PC-9 (cell line): ENCODE measurements at regions not wholly inside any gene's neighbourhood (a gene's known extent, or its start where the extent isn't known, plus 50 kb on each side); places are given as distances from the start of the nearest gene placed in this dataset.

ENCODE experiments used
- BruUV-seq: library from RNA; stranded (reverse); fragments of 400-500 nt; replicated peaks from 2 replicates; lab custom pipeline; 2021; lab: Mats Ljungman, UMichigan
- CTCF ChIA-PET: fragments of 300-600 bp; sonication (Branson Sonifier 250); formaldehyde crosslinking; loops from one replicate; lab custom pipeline; 2022; ENCODE audit warnings: antibody characterized with exemption; lab: Charles Lee
- POLR2A ChIA-PET: fragments of 300-600 bp; sonication (Branson Sonifier 250); formaldehyde crosslinking; loops from one replicate; lab custom pipeline; 2022; ENCODE audit warnings: antibody characterized with exemption; ENCODE audit not compliant: unreplicated experiment; lab: Charles Lee
- DNase-seq, 2 experiments: peaks; one replicate each; pipeline versions ENCODE4 v3.0.0 to v3.0.0-alpha.2; 2015 to 2022; ENCODE audit warnings: mixed read lengths in 1 of 2
- H2AFZ ChIP-seq: fragments of 200-600 bp; sonication (generic); 2 replicates; pipeline ENCODE4 v1.8.1; 2017; ENCODE audit warnings: antibody characterized with exemption
- H3F3A ChIP-seq: fragments of 200-600 bp; sonication (generic); 2 replicates; pipeline ENCODE4 v1.8.1; 2017; ENCODE audit warnings: antibody characterized with exemption, mild to moderate bottlenecking, low read depth; ENCODE audit not compliant: insufficient read depth
- H3K27ac ChIP-seq: fragments of 200-600 bp; sonication (generic); 2 replicates; pipeline ENCODE4 v1.6.1; 2016; ENCODE audit warnings: mixed run types
- H3K27me3 ChIP-seq: fragments of 200-600 bp; sonication (generic); 2 replicates; pipeline ENCODE4 v1.6.1; 2016; ENCODE audit warnings: low read depth, mixed run types; ENCODE audit not compliant: insufficient read depth
- H3K36me3 ChIP-seq: fragments of 200-600 bp; sonication (generic); 2 replicates; pipeline ENCODE4 v1.6.1; 2016; ENCODE audit warnings: low read depth, mixed run types
- H3K4me1 ChIP-seq: fragments of 200-600 bp; sonication (generic); replicated peaks from 2 replicates; pipeline ENCODE4 v1.6.1; 2016; ENCODE audit warnings: mixed run types; ENCODE audit not compliant: insufficient read depth
- H3K4me2 ChIP-seq: fragments of 200-600 bp; sonication (generic); 2 replicates; pipeline ENCODE4 v1.6.1; 2017; ENCODE audit warnings: mixed run types
- H3K4me3 ChIP-seq: fragments of 200-600 bp; sonication (generic); 2 replicates; pipeline ENCODE4 v1.6.1; 2016; ENCODE audit warnings: mixed run types
- H3K79me2 ChIP-seq: fragments of 200-600 bp; sonication (generic); 2 replicates; pipeline ENCODE4 v1.6.1; 2017; ENCODE audit warnings: low read depth, mixed run types
- H3K9me2 ChIP-seq: fragments of 200-600 bp; sonication (generic); 2 replicates; pipeline ENCODE4 v1.8.1; 2017; ENCODE audit warnings: mild to moderate bottlenecking; ENCODE audit not compliant: insufficient read depth
- H3K9me3 ChIP-seq: fragments of 200-600 bp; sonication (generic); 2 replicates; pipeline ENCODE4 v1.8.1; 2016; ENCODE audit warnings: low read depth; ENCODE audit not compliant: insufficient read depth
- H4K20me1 ChIP-seq: fragments of 200-600 bp; sonication (generic); 2 replicates; pipeline ENCODE4 v1.8.1; 2017; ENCODE audit not compliant: insufficient read depth
- EZH2 ChIP-seq: fragments of 200-600 bp; sonication (generic); IDR thresholded peaks from 2 replicates; pipeline ENCODE4 v1.8.0; 2017; ENCODE audit warnings: antibody characterized with exemption, low read depth
- intact Hi-C: fragments of 100-400 bp; cut with micrococcal nuclease; formaldehyde crosslinking; loops from one replicate; pipeline ENCODE4 v1.10.0; 2022; ENCODE audit not compliant: unreplicated experiment
- TF ChIP-seq, protein P1 (sequence below): fragments of 200-600 bp; sonication (generic); conservative IDR thresholded peaks from 2 replicates; pipeline ENCODE4 v1.6.1; 2017; ENCODE audit warnings: mixed run types, antibody characterized with exemption, mild to moderate bottlenecking, moderate library complexity

- Histone ChIP-seq H3K9me2 (no peaks in the 10 kb centered on the region), H3K4me3 (no peak overlapping the region), H2AFZ (no peak overlapping the region), H3F3A (no peaks in the 10 kb centered on the region), H3K27me3 (no peaks in the 10 kb centered on the region), H3K27ac (no peak overlapping the region), H3K9me3 (no peaks in the 10 kb centered on the region), H3K4me1 (0 out of 2 replicates have a peak, but pooled peaks cover 8% of the 10 kb centered on the region), H3K4me2 (no peak overlapping the region), H3K36me3 (no peaks in the 10 kb centered on the region), H4K20me1 (no peaks in the 10 kb centered on the region), H3K79me2 (no peaks in the 10 kb centered on the region)
- TF ChIP-seq, protein P1, sequence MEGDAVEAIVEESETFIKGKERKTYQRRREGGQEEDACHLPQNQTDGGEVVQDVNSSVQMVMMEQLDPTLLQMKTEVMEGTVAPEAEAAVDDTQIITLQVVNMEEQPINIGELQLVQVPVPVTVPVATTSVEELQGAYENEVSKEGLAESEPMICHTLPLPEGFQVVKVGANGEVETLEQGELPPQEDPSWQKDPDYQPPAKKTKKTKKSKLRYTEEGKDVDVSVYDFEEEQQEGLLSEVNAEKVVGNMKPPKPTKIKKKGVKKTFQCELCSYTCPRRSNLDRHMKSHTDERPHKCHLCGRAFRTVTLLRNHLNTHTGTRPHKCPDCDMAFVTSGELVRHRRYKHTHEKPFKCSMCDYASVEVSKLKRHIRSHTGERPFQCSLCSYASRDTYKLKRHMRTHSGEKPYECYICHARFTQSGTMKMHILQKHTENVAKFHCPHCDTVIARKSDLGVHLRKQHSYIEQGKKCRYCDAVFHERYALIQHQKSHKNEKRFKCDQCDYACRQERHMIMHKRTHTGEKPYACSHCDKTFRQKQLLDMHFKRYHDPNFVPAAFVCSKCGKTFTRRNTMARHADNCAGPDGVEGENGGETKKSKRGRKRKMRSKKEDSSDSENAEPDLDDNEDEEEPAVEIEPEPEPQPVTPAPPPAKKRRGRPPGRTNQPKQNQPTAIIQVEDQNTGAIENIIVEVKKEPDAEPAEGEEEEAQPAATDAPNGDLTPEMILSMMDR, result no peak
- BruUV-seq, result no TSS peak
- DNase-seq, result peak; percentile 33 to 55
- ChIA-PET POLR2A (no interaction called here), CTCF (no interaction called here)
- intact Hi-C loops, result no loop called here
Observed at GRCh38 chr4:138859254-138859653, 156.3 kb upstream of the NOCT start.

DNA sequence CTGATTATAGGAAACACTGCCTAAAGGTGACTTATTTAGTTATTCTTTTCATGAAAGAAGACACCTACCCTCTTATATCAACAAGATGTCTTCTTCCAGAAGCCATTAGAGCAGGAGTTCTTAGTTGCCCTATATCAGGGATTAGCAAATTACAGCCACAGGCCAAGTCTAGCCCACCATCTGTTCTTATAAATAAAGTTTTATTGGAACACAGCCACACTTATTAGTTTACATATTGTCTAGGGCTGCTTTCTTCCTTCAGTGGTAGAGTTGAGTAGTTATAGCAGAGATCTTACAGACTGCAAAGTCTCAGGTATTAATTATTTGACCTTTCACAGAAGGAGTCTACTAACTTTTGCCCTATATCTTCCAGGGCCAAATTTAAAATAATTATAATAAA lies 157.2 kb upstream of the NOCT start:
- H3K79me2 ChIP-seq, result no peaks in the 10 kb centered on the region
- no peak for TF ChIP-seq EZH2
- TF ChIP-seq, protein P1, result no peak
- intact Hi-C loops, result no loop called here
- POLR2A ChIA-PET, result no interaction called here
- H3K36me3 ChIP-seq, result no peaks in the 10 kb centered on the region
- no peaks in the 10 kb centered on the region for H3F3A ChIP-seq
- H3K27me3 ChIP-seq, result no peaks in the 10 kb centered on the region
- H3K9me3 ChIP-seq, result no peaks in the 10 kb centered on the region
- H2AFZ ChIP-seq, result no peak overlapping the region
- H3K4me2 ChIP-seq, result no peak overlapping the region
- DNase-seq, result no peak
- no peak overlapping the region for H3K27ac ChIP-seq
- no peaks in the 10 kb centered on the region for H3K9me2 ChIP-seq
- CTCF ChIA-PET, result no interaction called here
- H3K4me1 ChIP-seq, result 0 out of 2 replicates have a peak, but pooled peaks cover 8% of the 10 kb centered on the region
- BruUV-seq, result no TSS peak
- H4K20me1 ChIP-seq, result no peaks in the 10 kb centered on the region
- H3K4me3 ChIP-seq, result no peak overlapping the region

GRCh38 chr4:138857416-138857815 lies 158.2 kb upstream of the NOCT start:
- H3K9me2 ChIP-seq, result no peaks in the 10 kb centered on the region
- H2AFZ ChIP-seq, result no peak overlapping the region
- no peak for DNase-seq
- BruUV-seq, result no TSS peak
- intact Hi-C loops, result no loop called here
- no peaks in the 10 kb centered on the region for H3F3A ChIP-seq
- H3K36me3 ChIP-seq, result no peaks in the 10 kb centered on the region
- POLR2A ChIA-PET, result no interaction called here
- H3K27ac ChIP-seq, result no peak overlapping the region
- no peak overlapping the region for H3K4me3 ChIP-seq
- H3K4me2 ChIP-seq, result no peak overlapping the region
- H3K9me3 ChIP-seq, result no peaks in the 10 kb centered on the region
- H3K4me1 ChIP-seq, result 0 out of 2 replicates have a peak, but pooled peaks cover 8% of the 10 kb centered on the region
- no peaks in the 10 kb centered on the region for H4K20me1 ChIP-seq
- CTCF ChIA-PET, result no interaction called here
- no peaks in the 10 kb centered on the region for H3K27me3 ChIP-seq
- H3K79me2 ChIP-seq, result no peaks in the 10 kb centered on the region
- TF ChIP-seq, protein P1, result no peak
- no peak for TF ChIP-seq EZH2
